GM23338 (cell line): ENCODE measurements at regions not wholly inside any gene's neighbourhood (a gene's known extent, or its start where the extent isn't known, plus 50 kb on each side); places are given as distances from the start of the nearest gene placed in this dataset.

ENCODE experiments used
- EZH2phosphoT487 ChIP-seq: fragments of 200-600 bp; sonication (generic); IDR thresholded peaks from one replicate; pipeline ENCODE4 v1.8.1; 2018; ENCODE audit warnings: antibody characterized with exemption; ENCODE audit not compliant: unreplicated experiment
- TF ChIP-seq, protein P1 (sequence below): fragments of 250-450 bp; sonication (Bioruptor Pico); IDR thresholded peaks from 2 replicates; pipeline ENCODE4 v1.5.0; 2020; ENCODE audit warnings: mild to moderate bottlenecking, moderate library complexity
- TF ChIP-seq, protein P2 (sequence below): IDR thresholded peaks from one replicate; pipeline ENCODE4 v1.6.1; 2018; ENCODE audit warnings: antibody characterized with exemption; ENCODE audit not compliant: unreplicated experiment

DNA sequence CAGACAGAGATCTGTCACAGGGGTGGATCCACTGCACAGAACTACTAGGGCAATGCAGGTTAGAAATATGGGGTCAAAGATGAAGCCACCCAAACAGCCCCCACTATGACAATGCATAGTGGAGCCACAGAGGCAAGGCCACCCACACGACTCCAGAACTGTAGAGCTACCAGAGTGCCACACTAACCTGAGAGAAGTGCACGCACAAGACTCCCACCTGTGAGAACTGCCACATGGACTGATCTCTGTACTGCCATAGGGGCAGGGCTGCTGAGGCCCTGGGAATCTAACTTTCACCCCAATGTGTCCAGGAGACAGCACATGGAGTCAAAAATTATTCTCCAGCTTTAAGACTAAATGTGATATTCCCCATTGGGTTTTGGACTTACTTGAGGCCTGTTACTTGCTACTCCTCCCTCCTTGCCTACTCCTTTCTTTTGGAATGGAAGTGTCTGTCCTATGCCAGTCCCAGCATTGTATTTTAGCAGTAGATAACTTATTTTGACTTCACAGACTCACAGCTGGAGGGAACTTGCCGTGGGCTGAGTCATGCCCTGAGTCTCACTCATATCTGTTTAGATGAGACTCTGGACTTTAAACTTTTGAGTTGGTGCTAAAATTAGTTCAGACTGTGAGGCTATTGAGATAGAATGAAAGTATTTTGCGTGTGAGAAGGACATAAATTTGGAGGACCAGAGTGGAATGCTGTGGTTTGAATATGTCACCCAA, 853.3 kb downstream of the MAT2B start (continued):
- TF ChIP-seq, protein P1, sequence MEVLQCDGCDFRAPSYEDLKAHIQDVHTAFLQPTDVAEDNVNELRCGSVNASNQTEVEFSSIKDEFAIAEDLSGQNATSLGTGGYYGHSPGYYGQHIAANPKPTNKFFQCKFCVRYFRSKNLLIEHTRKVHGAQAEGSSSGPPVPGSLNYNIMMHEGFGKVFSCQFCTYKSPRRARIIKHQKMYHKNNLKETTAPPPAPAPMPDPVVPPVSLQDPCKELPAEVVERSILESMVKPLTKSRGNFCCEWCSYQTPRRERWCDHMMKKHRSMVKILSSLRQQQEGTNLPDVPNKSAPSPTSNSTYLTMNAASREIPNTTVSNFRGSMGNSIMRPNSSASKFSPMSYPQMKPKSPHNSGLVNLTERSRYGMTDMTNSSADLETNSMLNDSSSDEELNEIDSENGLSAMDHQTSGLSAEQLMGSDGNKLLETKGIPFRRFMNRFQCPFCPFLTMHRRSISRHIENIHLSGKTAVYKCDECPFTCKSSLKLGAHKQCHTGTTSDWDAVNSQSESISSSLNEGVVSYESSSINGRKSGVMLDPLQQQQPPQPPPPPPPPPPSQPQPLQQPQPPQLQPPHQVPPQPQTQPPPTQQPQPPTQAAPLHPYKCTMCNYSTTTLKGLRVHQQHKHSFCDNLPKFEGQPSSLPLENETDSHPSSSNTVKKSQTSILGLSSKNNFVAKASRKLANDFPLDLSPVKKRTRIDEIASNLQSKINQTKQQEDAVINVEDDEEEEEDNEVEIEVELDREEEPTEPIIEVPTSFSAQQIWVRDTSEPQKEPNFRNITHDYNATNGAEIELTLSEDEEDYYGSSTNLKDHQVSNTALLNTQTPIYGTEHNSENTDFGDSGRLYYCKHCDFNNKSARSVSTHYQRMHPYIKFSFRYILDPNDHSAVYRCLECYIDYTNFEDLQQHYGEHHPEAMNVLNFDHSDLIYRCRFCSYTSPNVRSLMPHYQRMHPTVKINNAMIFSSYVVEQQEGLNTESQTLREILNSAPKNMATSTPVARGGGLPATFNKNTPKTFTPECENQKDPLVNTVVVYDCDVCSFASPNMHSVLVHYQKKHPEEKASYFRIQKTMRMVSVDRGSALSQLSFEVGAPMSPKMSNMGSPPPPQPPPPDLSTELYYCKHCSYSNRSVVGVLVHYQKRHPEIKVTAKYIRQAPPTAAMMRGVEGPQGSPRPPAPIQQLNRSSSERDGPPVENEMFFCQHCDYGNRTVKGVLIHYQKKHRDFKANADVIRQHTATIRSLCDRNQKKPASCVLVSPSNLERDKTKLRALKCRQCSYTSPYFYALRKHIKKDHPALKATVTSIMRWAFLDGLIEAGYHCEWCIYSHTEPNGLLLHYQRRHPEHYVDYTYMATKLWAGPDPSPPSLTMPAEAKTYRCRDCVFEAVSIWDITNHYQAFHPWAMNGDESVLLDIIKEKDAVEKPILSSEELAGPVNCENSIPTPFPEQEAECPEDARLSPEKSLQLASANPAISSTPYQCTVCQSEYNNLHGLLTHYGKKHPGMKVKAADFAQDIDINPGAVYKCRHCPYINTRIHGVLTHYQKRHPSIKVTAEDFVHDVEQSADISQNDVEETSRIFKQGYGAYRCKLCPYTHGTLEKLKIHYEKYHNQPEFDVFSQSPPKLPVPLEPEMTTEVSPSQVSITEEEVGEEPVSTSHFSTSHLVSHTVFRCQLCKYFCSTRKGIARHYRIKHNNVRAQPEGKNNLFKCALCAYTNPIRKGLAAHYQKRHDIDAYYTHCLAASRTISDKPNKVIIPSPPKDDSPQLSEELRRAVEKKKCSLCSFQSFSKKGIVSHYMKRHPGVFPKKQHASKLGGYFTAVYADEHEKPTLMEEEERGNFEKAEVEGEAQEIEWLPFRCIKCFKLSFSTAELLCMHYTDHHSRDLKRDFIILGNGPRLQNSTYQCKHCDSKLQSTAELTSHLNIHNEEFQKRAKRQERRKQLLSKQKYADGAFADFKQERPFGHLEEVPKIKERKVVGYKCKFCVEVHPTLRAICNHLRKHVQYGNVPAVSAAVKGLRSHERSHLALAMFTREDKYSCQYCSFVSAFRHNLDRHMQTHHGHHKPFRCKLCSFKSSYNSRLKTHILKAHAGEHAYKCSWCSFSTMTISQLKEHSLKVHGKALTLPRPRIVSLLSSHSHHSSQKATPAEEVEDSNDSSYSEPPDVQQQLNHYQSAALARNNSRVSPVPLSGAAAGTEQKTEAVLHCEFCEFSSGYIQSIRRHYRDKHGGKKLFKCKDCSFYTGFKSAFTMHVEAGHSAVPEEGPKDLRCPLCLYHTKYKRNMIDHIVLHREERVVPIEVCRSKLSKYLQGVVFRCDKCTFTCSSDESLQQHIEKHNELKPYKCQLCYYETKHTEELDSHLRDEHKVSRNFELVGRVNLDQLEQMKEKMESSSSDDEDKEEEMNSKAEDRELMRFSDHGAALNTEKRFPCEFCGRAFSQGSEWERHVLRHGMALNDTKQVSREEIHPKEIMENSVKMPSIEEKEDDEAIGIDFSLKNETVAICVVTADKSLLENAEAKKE (CRISPR knock-in tag): no peak
- TF ChIP-seq EZH2phosphoT487: no peak
- TF ChIP-seq, protein P2, sequence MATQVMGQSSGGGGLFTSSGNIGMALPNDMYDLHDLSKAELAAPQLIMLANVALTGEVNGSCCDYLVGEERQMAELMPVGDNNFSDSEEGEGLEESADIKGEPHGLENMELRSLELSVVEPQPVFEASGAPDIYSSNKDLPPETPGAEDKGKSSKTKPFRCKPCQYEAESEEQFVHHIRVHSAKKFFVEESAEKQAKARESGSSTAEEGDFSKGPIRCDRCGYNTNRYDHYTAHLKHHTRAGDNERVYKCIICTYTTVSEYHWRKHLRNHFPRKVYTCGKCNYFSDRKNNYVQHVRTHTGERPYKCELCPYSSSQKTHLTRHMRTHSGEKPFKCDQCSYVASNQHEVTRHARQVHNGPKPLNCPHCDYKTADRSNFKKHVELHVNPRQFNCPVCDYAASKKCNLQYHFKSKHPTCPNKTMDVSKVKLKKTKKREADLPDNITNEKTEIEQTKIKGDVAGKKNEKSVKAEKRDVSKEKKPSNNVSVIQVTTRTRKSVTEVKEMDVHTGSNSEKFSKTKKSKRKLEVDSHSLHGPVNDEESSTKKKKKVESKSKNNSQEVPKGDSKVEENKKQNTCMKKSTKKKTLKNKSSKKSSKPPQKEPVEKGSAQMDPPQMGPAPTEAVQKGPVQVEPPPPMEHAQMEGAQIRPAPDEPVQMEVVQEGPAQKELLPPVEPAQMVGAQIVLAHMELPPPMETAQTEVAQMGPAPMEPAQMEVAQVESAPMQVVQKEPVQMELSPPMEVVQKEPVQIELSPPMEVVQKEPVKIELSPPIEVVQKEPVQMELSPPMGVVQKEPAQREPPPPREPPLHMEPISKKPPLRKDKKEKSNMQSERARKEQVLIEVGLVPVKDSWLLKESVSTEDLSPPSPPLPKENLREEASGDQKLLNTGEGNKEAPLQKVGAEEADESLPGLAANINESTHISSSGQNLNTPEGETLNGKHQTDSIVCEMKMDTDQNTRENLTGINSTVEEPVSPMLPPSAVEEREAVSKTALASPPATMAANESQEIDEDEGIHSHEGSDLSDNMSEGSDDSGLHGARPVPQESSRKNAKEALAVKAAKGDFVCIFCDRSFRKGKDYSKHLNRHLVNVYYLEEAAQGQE: no peak
